ENCODE measurements at regions not wholly inside any gene's neighbourhood (a gene's known extent, or its start where the extent isn't known, plus 50 kb on each side); places are given as distances from the start of the nearest gene placed in this dataset.
"Not testable (repeated sequence)": the region's sequence is repeated elsewhere in the genome, so short reads cannot be mapped to it uniquely, and the experiment has no call there.

- TF ChIP-seq CTCF (IDR thresholded peaks at IDR 0.05; ENCODE audit: unreplicated experiment in 3 of 3) = no peak
- peaks cover 13% of the 10 kb centered on the region for H3K27me3 Mint-ChIP-seq (ENCODE audit: low read depth)
- H3K4me1 Mint-ChIP-seq = peaks cover 2% of the 10 kb centered on the region
- H3K36me3 Mint-ChIP-seq (ENCODE audit: low read depth) = no peaks in the 10 kb centered on the region
- H3K4me3 Mint-ChIP-seq = no peak overlapping the region
- no peak overlapping the region for H3K27ac Mint-ChIP-seq
- H3K9me3 Mint-ChIP-seq = peaks cover 5% of the 10 kb centered on the region
Observed at GRCh38 chr4:104912518-104912917, 234.2 kb upstream of the TET2 start.

- Mint-ChIP-seq H3K36me3 (ENCODE audit: low read depth) (no peaks in the 10 kb centered on the region), H3K27ac (no peak overlapping the region), H3K9me3 (peaks cover 5% of the 10 kb centered on the region), H3K4me1 (no peaks in the 10 kb centered on the region), H3K4me3 (no peak overlapping the region), H3K27me3 (ENCODE audit: low read depth) (peaks cover 13% of the 10 kb centered on the region)
- no peak for TF ChIP-seq CTCF (IDR thresholded peaks at IDR 0.05; ENCODE audit: unreplicated experiment in 3 of 3)
Observed at GRCh38 chr4:104915373-104915772, 231.3 kb upstream of the TET2 start.

- no peak overlapping the region for H3K4me3 Mint-ChIP-seq
- H3K27me3 Mint-ChIP-seq (ENCODE audit: low read depth) = peaks cover 13% of the 10 kb centered on the region
- H3K4me1 Mint-ChIP-seq = no peaks in the 10 kb centered on the region
- no peak for TF ChIP-seq CTCF (IDR thresholded peaks at IDR 0.05; ENCODE audit: unreplicated experiment in 3 of 3)
- H3K27ac Mint-ChIP-seq = no peak overlapping the region
- peaks cover 5% of the 10 kb centered on the region for H3K9me3 Mint-ChIP-seq
- H3K36me3 Mint-ChIP-seq (ENCODE audit: low read depth) = no peaks in the 10 kb centered on the region
Observed at GRCh38 chr4:104915864-104916263, 230.8 kb upstream of the TET2 start.

- Mint-ChIP-seq H3K36me3 (ENCODE audit: low read depth) (no peaks in the 10 kb centered on the region), H3K27me3 (ENCODE audit: low read depth) (peaks cover 10% of the 10 kb centered on the region), H3K4me1 (no peaks in the 10 kb centered on the region), H3K9me3 (no peaks in the 10 kb centered on the region), H3K27ac (peak overlapping the region; percentile 9 to 42 (median 19)), H3K4me3 (no peak overlapping the region)
- TF ChIP-seq CTCF (IDR thresholded peaks at IDR 0.05; ENCODE audit: unreplicated experiment in 3 of 3) = no peak
Observed at GRCh38 chr4:104919406-104919805, 227.3 kb upstream of the TET2 start.

GRCh38 chr4:104930298-104930697, 216.4 kb upstream of the TET2 start:
- TF ChIP-seq CTCF (IDR thresholded peaks at IDR 0.05; ENCODE audit: unreplicated experiment in 3 of 3) = no peak
- Mint-ChIP-seq H3K4me1 (peaks cover 11% of the 10 kb centered on the region), H3K36me3 (ENCODE audit: low read depth) (no peaks in the 10 kb centered on the region), H3K27ac (no peak overlapping the region), H3K4me3 (no peak overlapping the region), H3K27me3 (ENCODE audit: low read depth) (peaks cover 5% of the 10 kb centered on the region), H3K9me3 (peaks cover 30% of the 10 kb centered on the region)

- H3K27me3 Mint-ChIP-seq (ENCODE audit: low read depth); H3K4me3 Mint-ChIP-seq; H3K36me3 Mint-ChIP-seq (ENCODE audit: low read depth); H3K4me1 Mint-ChIP-seq; H3K27ac Mint-ChIP-seq: not testable (repeated sequence)
- H3K9me3 Mint-ChIP-seq = peaks cover 30% of the 10 kb centered on the region
Observed at GRCh38 chr4:104930745-104931736, 215.6 kb upstream of the TET2 start.
